ENCODE measurements at regions not wholly inside any gene's neighbourhood (a gene's known extent, or its start where the extent isn't known, plus 50 kb on each side); places are given as distances from the start of the nearest gene placed in this dataset.

DNA sequence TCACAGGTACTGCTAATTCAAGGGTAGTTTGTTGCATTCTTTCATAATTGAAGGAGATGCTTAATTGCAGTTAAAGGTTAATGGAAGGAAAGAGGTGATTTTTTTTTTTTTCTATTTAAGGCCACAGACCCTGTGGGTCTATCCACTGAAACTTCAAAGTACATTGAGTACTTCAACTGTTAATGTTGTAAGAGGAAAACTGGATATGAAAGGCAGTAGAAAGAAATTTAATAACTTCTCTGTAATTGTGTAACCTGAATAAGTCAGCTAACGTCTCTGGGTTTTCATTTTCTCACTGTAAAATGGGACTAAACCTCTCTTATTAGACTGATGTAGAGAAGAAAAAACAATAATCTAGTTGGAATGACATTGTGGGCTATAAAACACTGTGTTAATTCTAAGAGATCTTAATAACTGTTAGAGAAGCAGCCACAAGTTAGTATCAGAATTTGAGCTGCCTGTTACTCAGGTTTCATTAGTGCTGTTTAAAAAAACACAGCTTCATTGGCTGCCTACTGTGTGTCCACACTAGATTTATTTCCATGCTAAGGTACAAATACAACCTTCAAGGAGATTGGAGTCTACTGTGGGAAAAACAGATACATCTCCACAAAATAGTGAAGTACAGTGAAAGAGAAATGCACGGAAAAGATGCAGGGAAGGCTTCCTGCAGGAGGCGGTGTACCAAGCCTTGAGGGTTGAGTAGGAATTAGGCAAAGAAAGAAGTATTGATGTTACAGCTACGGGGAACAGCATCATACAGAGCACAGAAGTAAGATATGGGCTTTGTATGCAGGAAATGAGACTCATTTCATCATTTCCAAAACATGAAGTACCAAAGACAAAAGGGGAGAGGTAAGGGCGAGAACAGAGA is 483.6 kb downstream of the TAFA4 start:
- TF ChIP-seq, protein P1, sequence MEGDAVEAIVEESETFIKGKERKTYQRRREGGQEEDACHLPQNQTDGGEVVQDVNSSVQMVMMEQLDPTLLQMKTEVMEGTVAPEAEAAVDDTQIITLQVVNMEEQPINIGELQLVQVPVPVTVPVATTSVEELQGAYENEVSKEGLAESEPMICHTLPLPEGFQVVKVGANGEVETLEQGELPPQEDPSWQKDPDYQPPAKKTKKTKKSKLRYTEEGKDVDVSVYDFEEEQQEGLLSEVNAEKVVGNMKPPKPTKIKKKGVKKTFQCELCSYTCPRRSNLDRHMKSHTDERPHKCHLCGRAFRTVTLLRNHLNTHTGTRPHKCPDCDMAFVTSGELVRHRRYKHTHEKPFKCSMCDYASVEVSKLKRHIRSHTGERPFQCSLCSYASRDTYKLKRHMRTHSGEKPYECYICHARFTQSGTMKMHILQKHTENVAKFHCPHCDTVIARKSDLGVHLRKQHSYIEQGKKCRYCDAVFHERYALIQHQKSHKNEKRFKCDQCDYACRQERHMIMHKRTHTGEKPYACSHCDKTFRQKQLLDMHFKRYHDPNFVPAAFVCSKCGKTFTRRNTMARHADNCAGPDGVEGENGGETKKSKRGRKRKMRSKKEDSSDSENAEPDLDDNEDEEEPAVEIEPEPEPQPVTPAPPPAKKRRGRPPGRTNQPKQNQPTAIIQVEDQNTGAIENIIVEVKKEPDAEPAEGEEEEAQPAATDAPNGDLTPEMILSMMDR (conservative IDR thresholded peaks at IDR 0.05; ENCODE audit: low read length) = no peak
- no peak for TF ChIP-seq EZH2phosphoT487 (IDR thresholded peaks at IDR 0.05; ENCODE audit: borderline replicate concordance)
